HG03575 (cell line): ENCODE measurements at regions not wholly inside any gene's neighbourhood (a gene's known extent, or its start where the extent isn't known, plus 50 kb on each side); places are given as distances from the start of the nearest gene placed in this dataset.

ENCODE experiments used
- ATAC-seq: cut with Tn5 transposase; IDR thresholded peaks from one replicate; pipeline ENCODE4 v1.9.1; 2021; ENCODE audit not compliant: unreplicated experiment, insufficient number of reproducible peaks, low FRiP score; ENCODE audit errors: extremely low read depth

GRCh38 chr21:36532769-36533467 lies 53.0 kb upstream of the CLDN14 start:
- ATAC-seq = no peak

- no peak for ATAC-seq
Observed at GRCh38 chr21:36533468-36533848, 53.5 kb upstream of the CLDN14 start.

GRCh38 chr21:36534656-36535055 lies 54.7 kb upstream of the CLDN14 start:
- no peak for ATAC-seq

- ATAC-seq = peak; percentile 70
Observed at GRCh38 chr21:36535618-36536241, 55.8 kb upstream of the CLDN14 start.

- ATAC-seq = no peak
Observed at GRCh38 chr21:36538761-36539160, 58.8 kb upstream of the CLDN14 start.

- ATAC-seq = no peak
Observed at GRCh38 chr21:36539434-36540150, 59.7 kb upstream of the CLDN14 start.

GRCh38 chr21:36540700-36541099 lies 60.8 kb upstream of the CLDN14 start:
- no peak for ATAC-seq

GRCh38 chr21:36541721-36542139 lies 61.8 kb upstream of the CLDN14 start:
- ATAC-seq = no peak

GRCh38 chr21:36542312-36543101 lies 62.6 kb upstream of the CLDN14 start:
- ATAC-seq = no peak

GRCh38 chr21:36543924-36544323 lies 64.0 kb upstream of the CLDN14 start:
- ATAC-seq = no peak

GRCh38 chr21:36544545-36544944 lies 64.6 kb upstream of the CLDN14 start:
- no peak for ATAC-seq

GRCh38 chr21:36545776-36546511 lies 66.0 kb upstream of the CLDN14 start:
- ATAC-seq = no peak

- no peak for ATAC-seq
Observed at GRCh38 chr21:36547464-36547863, 67.5 kb upstream of the CLDN14 start.

- ATAC-seq = no peak
Observed at GRCh38 chr21:36548866-36549265, 68.9 kb upstream of the CLDN14 start.

- no peak for ATAC-seq
Observed at GRCh38 chr21:36549470-36549869, 69.5 kb upstream of the CLDN14 start.

- ATAC-seq = no peak
Observed at GRCh38 chr21:36550761-36551160, 70.8 kb upstream of the CLDN14 start.

GRCh38 chr21:36551321-36551720 lies 71.4 kb upstream of the CLDN14 start:
- no peak for ATAC-seq

- no peak for ATAC-seq
Observed at GRCh38 chr21:36551731-36552433, 72.0 kb upstream of the CLDN14 start.
